ENCODE measurements at regions not wholly inside any gene's neighbourhood (a gene's known extent, or its start where the extent isn't known, plus 50 kb on each side); places are given as distances from the start of the nearest gene placed in this dataset.

GRCh38 chr1:199657449-199657848, 370.1 kb upstream of the NR5A2 start:
- no peak for DNase-seq

- DNase-seq, result no peak
Measured at GRCh38 chr1:199660071-199660470, 367.4 kb upstream of the NR5A2 start.

- no peak for DNase-seq
Measured at GRCh38 chr1:199665371-199665770, 362.1 kb upstream of the NR5A2 start.

GRCh38 chr1:199667089-199667488, 360.4 kb upstream of the NR5A2 start:
- no peak for DNase-seq

- DNase-seq, result no peak
Measured at GRCh38 chr1:199669916-199670315, 357.6 kb upstream of the NR5A2 start.

DNA sequence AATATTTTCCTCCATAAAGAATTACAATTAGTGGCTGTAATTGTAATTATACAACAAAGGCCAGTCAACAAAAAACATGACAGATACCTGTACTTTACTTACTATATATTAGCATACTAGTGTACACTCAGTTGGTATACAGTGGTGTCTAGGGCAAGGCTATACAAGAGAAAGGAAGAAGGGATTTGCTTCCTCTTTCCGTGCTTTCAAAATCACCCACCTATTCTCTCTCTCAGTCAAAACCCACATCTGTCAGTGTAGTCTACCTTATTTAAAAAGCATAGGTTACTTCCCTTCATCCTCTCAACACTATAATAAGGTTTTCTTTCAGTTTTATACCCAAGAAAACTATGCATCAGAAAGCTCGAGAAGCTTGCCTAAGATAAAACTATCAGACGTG, 355.8 kb upstream of the NR5A2 start:
- no peak for DNase-seq

GRCh38 chr1:199675937-199676336, 351.6 kb upstream of the NR5A2 start:
- DNase-seq, result no peak

GRCh38 chr1:199678771-199679170, 348.7 kb upstream of the NR5A2 start:
- DNase-seq, result no peak

GRCh38 chr1:199682081-199682480, 345.4 kb upstream of the NR5A2 start:
- no peak for DNase-seq

DNA sequence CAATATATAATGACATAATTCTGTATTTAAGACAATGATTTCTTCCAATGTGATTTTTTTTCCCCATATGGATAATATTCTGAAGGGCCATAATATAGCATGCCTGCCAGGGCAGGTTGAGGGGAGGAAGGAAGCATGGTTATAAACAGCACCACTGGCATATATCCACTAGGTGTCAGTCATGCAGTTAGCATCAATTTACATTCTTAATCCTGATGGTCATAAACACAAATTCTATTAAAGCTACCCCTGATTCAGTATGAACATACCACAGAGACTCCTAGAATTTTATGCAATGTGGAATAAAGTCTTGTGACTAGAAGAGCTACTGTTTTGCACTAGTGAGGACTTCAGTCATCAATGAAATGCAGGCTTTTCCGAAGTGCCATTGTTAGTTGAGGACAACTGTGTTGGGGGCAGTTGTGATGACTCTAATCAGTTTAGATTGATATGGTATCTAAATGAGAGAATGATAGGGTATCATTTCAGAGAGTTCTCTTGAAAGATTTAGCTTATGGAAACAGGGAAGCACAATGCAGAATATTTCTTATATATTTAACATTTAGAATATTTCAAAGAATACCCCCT, 342.7 kb upstream of the NR5A2 start:
- DNase-seq, result peak in 2 of 5 donors; percentile 8 to 20

DNA sequence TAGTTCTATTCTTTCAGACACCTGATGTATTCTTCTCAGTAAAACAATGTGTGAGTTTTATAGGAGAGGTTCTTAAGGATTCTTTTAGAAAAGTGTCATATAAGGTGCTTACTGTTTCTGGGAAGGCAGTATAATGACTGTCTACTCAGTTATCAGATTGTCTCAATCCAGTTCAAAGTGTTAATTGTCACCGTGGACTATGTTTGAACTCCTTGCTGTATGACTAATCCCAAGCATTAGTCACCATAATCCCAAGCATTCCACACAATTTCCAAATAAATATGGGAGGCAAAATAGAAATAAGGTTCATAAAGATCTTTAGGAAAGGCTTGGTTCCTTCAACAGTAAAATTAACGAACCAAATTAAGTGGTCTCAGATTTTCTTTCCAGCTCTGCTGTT, 342.1 kb upstream of the NR5A2 start:
- no peak for DNase-seq

GRCh38 chr1:199687321-199687720, 340.2 kb upstream of the NR5A2 start:
- no peak for DNase-seq

DNA sequence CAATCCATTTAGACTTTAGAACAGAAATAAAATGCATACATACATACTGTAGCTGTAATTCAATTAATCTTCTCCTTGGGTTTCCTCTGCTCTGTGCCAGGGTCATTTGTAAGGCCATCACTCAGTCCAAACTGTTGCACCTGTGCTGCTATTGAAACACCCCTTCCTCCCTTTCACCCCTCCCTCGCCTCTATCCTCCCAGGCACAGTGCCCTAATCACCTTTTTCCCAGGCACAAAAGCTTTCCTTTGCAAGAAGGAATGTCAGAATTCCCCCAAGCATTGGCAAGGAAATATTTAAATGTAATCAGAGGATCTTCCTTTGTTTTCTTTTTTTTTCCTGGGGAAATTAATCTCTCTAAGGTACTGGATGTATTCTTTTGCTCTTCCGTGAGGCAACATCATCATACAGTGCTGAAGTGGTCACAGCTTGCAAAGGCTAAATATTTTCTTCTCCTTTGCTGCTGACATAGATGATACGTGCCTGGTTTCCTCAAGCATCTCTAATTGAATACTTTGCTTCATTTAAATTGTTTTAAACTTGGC, 339.3 kb upstream of the NR5A2 start:
- no peak for DNase-seq

GRCh38 chr1:199688774-199689173, 338.7 kb upstream of the NR5A2 start:
- DNase-seq, result no peak

DNA sequence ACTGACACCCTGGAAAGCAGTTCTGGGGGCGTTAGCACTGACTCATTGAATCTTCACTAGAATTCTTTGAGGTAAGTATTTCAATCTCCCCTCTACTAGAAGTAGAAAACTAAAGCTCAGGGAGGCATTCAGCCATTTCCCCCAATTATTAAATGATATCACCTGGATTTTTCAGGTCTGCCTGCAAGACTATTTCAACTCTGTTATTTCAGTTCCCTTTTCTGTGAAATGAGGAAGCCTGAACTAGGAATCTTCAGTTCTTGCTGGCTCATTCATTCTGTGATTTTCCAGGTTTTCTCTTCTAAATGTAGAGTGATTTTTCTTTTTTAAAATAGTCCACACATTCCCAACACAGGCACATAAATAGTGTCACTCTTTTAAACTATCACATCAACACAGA, 337.0 kb upstream of the NR5A2 start:
- no peak for DNase-seq

GRCh38 chr1:199691540-199691939, 336.0 kb upstream of the NR5A2 start:
- no peak for DNase-seq

DNA sequence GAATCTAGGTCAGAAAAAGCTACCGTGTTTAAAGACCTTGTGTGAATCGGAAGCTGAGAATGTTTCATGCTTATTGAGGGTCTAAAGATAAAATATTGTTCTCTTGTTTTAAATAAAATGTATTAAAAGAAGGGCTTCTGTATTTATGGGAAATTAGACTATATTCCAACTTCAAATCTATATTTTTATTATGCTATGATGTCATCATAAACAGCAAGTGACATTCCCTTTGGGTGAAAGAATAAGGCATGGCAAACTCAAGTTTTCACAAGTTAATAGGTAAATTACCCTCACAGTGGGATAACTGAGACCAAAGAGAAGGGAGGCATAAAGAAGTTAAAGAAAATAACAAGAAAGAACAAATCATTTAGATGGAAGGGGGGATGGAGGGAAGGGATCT, 333.8 kb upstream of the NR5A2 start:
- DNase-seq, result no peak

DNA sequence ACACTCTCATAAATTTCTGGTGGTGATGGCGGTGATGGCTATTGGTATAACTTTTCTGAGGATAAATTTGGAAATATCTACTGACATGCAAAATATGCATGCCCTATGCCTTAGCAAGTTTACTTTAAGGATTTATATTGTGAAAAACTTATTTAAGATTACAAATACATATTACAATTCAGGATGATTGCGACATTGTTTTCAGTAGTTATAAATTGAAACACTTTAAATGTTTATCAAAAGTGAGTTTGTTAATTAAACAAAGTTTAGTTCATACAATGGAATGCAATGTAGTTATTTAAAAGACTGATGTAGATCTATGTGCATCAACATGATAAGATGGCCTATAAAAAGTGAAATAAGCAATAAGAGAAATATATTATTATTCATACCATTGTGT, 331.3 kb upstream of the NR5A2 start:
- DNase-seq, result no peak

DNA sequence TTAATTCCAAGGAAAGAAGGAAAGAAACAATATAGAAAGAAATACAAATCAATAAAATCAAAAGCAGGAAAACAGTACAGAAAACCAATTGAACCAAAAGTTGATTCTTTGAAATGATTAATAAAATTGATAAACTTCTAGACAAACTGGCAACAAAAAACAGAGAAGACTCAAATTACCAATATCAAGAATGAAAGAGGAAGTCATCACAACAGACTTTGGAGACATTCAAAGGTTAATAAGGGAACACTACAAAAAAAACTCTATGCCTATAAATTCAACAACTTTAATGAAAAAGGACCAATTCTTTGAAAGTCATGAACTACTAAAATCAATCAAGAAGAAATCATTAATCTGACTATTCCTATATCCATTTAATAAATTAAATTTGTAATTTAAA, 329.3 kb upstream of the NR5A2 start:
- no peak for DNase-seq

DNA sequence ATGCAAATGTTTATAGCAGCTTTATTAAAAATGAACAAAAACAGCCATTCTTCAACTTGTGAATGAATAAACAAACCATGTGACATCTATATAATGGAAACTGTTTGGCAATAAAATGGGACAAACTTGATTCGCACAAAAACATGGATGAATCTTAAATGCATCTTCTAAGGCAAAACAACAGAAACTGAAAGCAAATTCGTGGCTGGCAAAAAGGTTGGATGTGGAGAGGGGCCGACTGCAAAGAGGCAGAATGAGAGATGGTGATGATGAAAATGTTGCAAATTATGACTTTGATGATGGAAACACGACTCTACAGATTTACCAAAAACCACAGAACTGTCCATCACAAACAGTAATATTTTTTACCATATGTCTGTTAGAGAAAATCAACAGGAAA, 327.0 kb upstream of the NR5A2 start:
- no peak for DNase-seq

GRCh38 chr1:199701726-199702125, 325.8 kb upstream of the NR5A2 start:
- DNase-seq, result no peak

DNA sequence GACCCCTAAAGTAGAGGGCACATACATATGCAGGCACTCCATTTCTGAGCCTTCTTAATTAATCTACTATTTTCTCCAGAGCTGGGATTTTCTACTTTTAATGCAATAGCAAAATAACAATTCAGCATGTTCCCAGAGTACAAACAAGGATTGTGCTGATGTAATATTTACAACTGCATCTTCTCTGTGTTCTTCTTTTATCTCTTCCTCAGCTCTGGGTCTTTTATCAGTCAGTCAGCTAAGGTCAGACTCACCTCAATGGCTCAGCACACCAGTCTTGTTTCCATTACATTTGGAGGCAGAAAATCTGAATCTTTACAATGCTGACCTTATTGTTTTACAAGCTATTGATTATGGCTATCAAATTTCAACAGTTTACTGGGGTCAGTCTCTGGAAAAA, 323.3 kb upstream of the NR5A2 start:
- DNase-seq, result no peak

- DNase-seq, result no peak
Measured at GRCh38 chr1:199705825-199706224, 321.7 kb upstream of the NR5A2 start.

GRCh38 chr1:199706826-199707606, 320.5 kb upstream of the NR5A2 start:
- DNase-seq, result no peak

- no peak for DNase-seq
Measured at GRCh38 chr1:199710974-199711373, 316.5 kb upstream of the NR5A2 start.
